NOMO-1 treated with DMSO at 0.1 percent for 48 hours (cell line): ENCODE measurements at regions not wholly inside any gene's neighbourhood (a gene's known extent, or its start where the extent isn't known, plus 50 kb on each side); places are given as distances from the start of the nearest gene placed in this dataset.
"Not testable (repeated sequence)": the region's sequence is repeated elsewhere in the genome, so short reads cannot be mapped to it uniquely, and the experiment has no call there.

Experiments
- DNase-seq: peaks from one replicate; lab custom pipeline; 2025; ENCODE audit not compliant: unreplicated experiment; lab: John Stamatoyannopoulos, UW

- no peak for DNase-seq
These were observed 298.6 kb downstream of the C6orf118 start for GRCh38 chr6:165010556-165011535.

GRCh38 chr6:165008971-165009370, 300.4 kb downstream of the C6orf118 start:
- DNase-seq, result no peak

GRCh38 chr6:165002866-165003265, 306.5 kb downstream of the C6orf118 start:
- no peak for DNase-seq

GRCh38 chr6:165002358-165002757, 307.0 kb downstream of the C6orf118 start:
- DNase-seq, result no peak

GRCh38 chr6:165001502-165002157, 307.8 kb downstream of the C6orf118 start:
- DNase-seq, result no peak

- no peak for DNase-seq
These were observed 311.1 kb downstream of the C6orf118 start for GRCh38 chr6:164998297-164998696.

GRCh38 chr6:164996838-164997237, 312.6 kb downstream of the C6orf118 start:
- DNase-seq, result no peak

- DNase-seq, result no peak
These were observed 317.8 kb downstream of the C6orf118 start for GRCh38 chr6:164991573-164991972.

- no peak for DNase-seq
These were observed 318.5 kb downstream of the C6orf118 start for GRCh38 chr6:164990901-164991300.

GRCh38 chr6:164982389-164982788, 327.0 kb downstream of the C6orf118 start:
- DNase-seq, result no peak

GRCh38 chr6:164967102-164967501, 342.3 kb downstream of the C6orf118 start:
- DNase-seq, result no peak

GRCh38 chr6:164962805-164963204, 346.6 kb downstream of the C6orf118 start:
- no peak for DNase-seq

GRCh38 chr6:164947164-164947563, 362.2 kb downstream of the C6orf118 start:
- no peak for DNase-seq

- DNase-seq, result no peak
These were observed 367.1 kb downstream of the C6orf118 start for GRCh38 chr6:164942271-164942670.

- not testable (repeated sequence) for DNase-seq
These were observed 376.1 kb downstream of the C6orf118 start for GRCh38 chr6:164933238-164933794.

GRCh38 chr6:164929408-164929977, 379.9 kb downstream of the C6orf118 start:
- DNase-seq, result no peak

- no peak for DNase-seq
These were observed 380.5 kb downstream of the C6orf118 start for GRCh38 chr6:164928728-164929407.

GRCh38 chr6:164928057-164928727, 381.2 kb downstream of the C6orf118 start:
- DNase-seq, result no peak

GRCh38 chr6:164927288-164928056, 381.9 kb downstream of the C6orf118 start:
- peak; percentile 38 for DNase-seq

GRCh38 chr6:164926686-164927085, 382.7 kb downstream of the C6orf118 start:
- no peak for DNase-seq
